GM11168 (cell line): ENCODE measurements at regions not wholly inside any gene's neighbourhood (a gene's known extent, or its start where the extent isn't known, plus 50 kb on each side); places are given as distances from the start of the nearest gene placed in this dataset.
"Not testable (repeated sequence)": the region's sequence is repeated elsewhere in the genome, so short reads cannot be mapped to it uniquely, and the experiment has no call there.

Experiments used
- in situ Hi-C: fragments of 300-500 bp; cut with MboI; formaldehyde crosslinking; loops from one replicate; pipeline ENCODE4 v1.12.0; 2022; ENCODE audit warnings: low sequenced_read_pairs; ENCODE audit not compliant: unreplicated experiment

- in situ Hi-C loops: no loop called here
Measured at GRCh38 chr9:90057361-90057760, 452.5 kb downstream of the GADD45G start.

- in situ Hi-C loops: no loop called here
Measured at GRCh38 chr9:90058182-90058763, 453.5 kb downstream of the GADD45G start.

GRCh38 chr9:90059436-90059835, 454.6 kb downstream of the GADD45G start:
- in situ Hi-C loops: no loop called here

- in situ Hi-C loops: no loop called here
Measured at GRCh38 chr9:90060256-90060655, 455.4 kb downstream of the GADD45G start.

GRCh38 chr9:90061187-90061586, 456.4 kb downstream of the GADD45G start:
- in situ Hi-C loops: no loop called here

- in situ Hi-C loops: no loop called here
Measured at GRCh38 chr9:90062982-90063381, 458.2 kb downstream of the GADD45G start.

GRCh38 chr9:90064248-90064647, 459.4 kb downstream of the GADD45G start:
- in situ Hi-C loops: no loop called here

- in situ Hi-C loops: no loop called here
Measured at GRCh38 chr9:90064971-90065370, 460.2 kb downstream of the GADD45G start.

- in situ Hi-C loops: no loop called here
Measured at GRCh38 chr9:90065851-90066250, 461.0 kb downstream of the GADD45G start.

GRCh38 chr9:90069085-90069484, 464.3 kb downstream of the GADD45G start:
- in situ Hi-C loops: no loop called here

- in situ Hi-C loops: no loop called here
Measured at GRCh38 chr9:90070056-90070455, 465.2 kb downstream of the GADD45G start.

GRCh38 chr9:90070469-90070868, 465.7 kb downstream of the GADD45G start:
- in situ Hi-C loops: no loop called here

GRCh38 chr9:90070931-90071660, 466.3 kb downstream of the GADD45G start:
- in situ Hi-C loops: no loop called here

- in situ Hi-C loops: no loop called here
Measured at GRCh38 chr9:90073186-90073945, 468.6 kb downstream of the GADD45G start.

- in situ Hi-C loops: no loop called here
Measured at GRCh38 chr9:90074316-90074962, 469.6 kb downstream of the GADD45G start.

- in situ Hi-C loops: not testable (repeated sequence)
Measured at GRCh38 chr9:90077598-90077997, 472.8 kb downstream of the GADD45G start.

- in situ Hi-C loops: no loop called here
Measured at GRCh38 chr9:90078988-90079421, 474.2 kb downstream of the GADD45G start.

GRCh38 chr9:90085633-90086032, 480.8 kb downstream of the GADD45G start:
- in situ Hi-C loops: no loop called here

- in situ Hi-C loops: no loop called here
Measured at GRCh38 chr9:90086101-90086511, 481.3 kb downstream of the GADD45G start.

- in situ Hi-C loops: no loop called here
Measured at GRCh38 chr9:90088434-90088833, 483.6 kb downstream of the GADD45G start.

GRCh38 chr9:90088856-90089255, 484.0 kb downstream of the GADD45G start:
- in situ Hi-C loops: no loop called here
